A673 (cell line): ENCODE measurements at regions not wholly inside any gene's neighbourhood (a gene's known extent, or its start where the extent isn't known, plus 50 kb on each side); places are given as distances from the start of the nearest gene placed in this dataset.

Experiments used
- BruUV-seq: library from RNA; stranded (reverse); fragments of 400-500 nt; replicated peaks from 2 replicates; lab custom pipeline; 2021; lab: Mats Ljungman, UMichigan
- CTCF ChIA-PET: fragments of 300-600 bp; sonication (Branson Sonifier 250); formaldehyde crosslinking; loops from one replicate; lab custom pipeline; 2022; ENCODE audit warnings: antibody characterized with exemption; lab: Charles Lee
- POLR2A ChIA-PET: fragments of 300-600 bp; sonication (Branson Sonifier 250); formaldehyde crosslinking; loops from one replicate; lab custom pipeline; 2022; ENCODE audit warnings: antibody characterized with exemption; ENCODE audit not compliant: low non-redundant PET; lab: Charles Lee
- DNase-seq: peaks from one replicate; pipeline ENCODE4 v3.0.0-alpha.2; 2015; ENCODE audit warnings: low spot score
- H3K27ac ChIP-seq: fragments of 200-600 bp; sonication (generic); 2 replicates; pipeline ENCODE4 v1.5.1; 2016; ENCODE audit warnings: mixed run types, low read depth, mild to moderate bottlenecking, mixed read lengths, antibody characterized with exemption, low read length; ENCODE audit not compliant: poor library complexity, severe bottlenecking
- H3K27me3 ChIP-seq: fragments of 200-600 bp; sonication (generic); replicated peaks from 2 replicates; pipeline ENCODE4 v1.6.1; 2017; ENCODE audit warnings: mixed run types, low read depth, mild to moderate bottlenecking, mixed read lengths, antibody characterized with exemption, low read length; ENCODE audit not compliant: insufficient read depth, poor library complexity
- H3K36me3 ChIP-seq: fragments of 200-600 bp; sonication (generic); 2 replicates; pipeline ENCODE4 v1.6.1; 2016; ENCODE audit warnings: mixed run types, mild to moderate bottlenecking, mixed read lengths, antibody characterized with exemption, low read length; ENCODE audit not compliant: insufficient read depth, poor library complexity, severe bottlenecking
- H3K4me1 ChIP-seq: fragments of 200-600 bp; sonication (generic); 2 replicates; pipeline ENCODE4 v1.6.1; 2017; ENCODE audit warnings: mixed run types, mild to moderate bottlenecking, mixed read lengths, antibody characterized with exemption, low read length; ENCODE audit not compliant: insufficient read depth, poor library complexity, severe bottlenecking
- H3K4me3 ChIP-seq: fragments of 200-600 bp; sonication (generic); 2 replicates; pipeline ENCODE4 v1.5.1; 2016; ENCODE audit warnings: low read depth, mixed run types, mild to moderate bottlenecking, mixed read lengths, low read length; ENCODE audit not compliant: poor library complexity, severe bottlenecking
- H3K9me3 ChIP-seq: fragments of 200-600 bp; sonication (generic); 2 replicates; pipeline ENCODE4 v1.6.1; 2016; ENCODE audit warnings: mixed run types, low read depth, mild to moderate bottlenecking, mixed read lengths, antibody characterized with exemption, low read length; ENCODE audit not compliant: poor library complexity, severe bottlenecking
- EZH2 ChIP-seq: fragments of 200-600 bp; sonication (generic); IDR thresholded peaks from 2 replicates; pipeline ENCODE4 v1.6.1; 2017; ENCODE audit warnings: borderline replicate concordance, low read depth, mild to moderate bottlenecking, mixed read lengths, antibody characterized with exemption, low read length; ENCODE audit not compliant: poor library complexity, severe bottlenecking
- intact Hi-C: fragments of 100-400 bp; cut with micrococcal nuclease; formaldehyde crosslinking; loops from one replicate; pipeline ENCODE4 v1.10.0; 2022; ENCODE audit not compliant: unreplicated experiment
- TF ChIP-seq, protein P1 (sequence below): fragments of 300-800, 200-600 bp; sonication (generic); conservative IDR thresholded peaks from 2 replicates; pipeline ENCODE4 v1.5.1; 2017; ENCODE audit warnings: low read depth, mild to moderate bottlenecking, antibody characterized with exemption, low read length, moderate library complexity, mixed read lengths

DNA sequence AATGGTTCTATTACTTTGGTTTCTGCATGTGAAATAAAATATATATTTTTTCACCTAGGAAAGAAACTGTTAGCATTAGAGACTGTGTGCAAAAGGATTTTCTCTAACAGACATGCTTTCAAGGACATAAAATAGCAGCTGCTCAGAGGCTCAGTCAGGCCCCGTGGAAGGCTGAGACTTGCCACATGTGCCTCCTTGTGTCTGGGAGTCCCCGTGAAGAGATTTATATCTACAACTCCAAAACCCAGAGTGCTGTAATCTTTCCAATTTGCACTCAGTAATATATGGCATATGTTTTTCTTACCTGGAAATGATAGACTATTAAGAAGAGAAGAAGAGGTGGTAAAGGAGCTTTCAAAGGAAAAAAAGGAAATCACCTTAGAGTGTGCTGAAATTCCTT, 371.6 kb upstream of the OBI1 start:
- no peak for DNase-seq
- peaks cover 6% of the 10 kb centered on the region for H3K27me3 ChIP-seq
- H3K27ac ChIP-seq, result no peak overlapping the region
- no peak overlapping the region for H3K4me3 ChIP-seq
- intact Hi-C loops, result no loop called here
- no peak for TF ChIP-seq EZH2
- TF ChIP-seq, protein P1, sequence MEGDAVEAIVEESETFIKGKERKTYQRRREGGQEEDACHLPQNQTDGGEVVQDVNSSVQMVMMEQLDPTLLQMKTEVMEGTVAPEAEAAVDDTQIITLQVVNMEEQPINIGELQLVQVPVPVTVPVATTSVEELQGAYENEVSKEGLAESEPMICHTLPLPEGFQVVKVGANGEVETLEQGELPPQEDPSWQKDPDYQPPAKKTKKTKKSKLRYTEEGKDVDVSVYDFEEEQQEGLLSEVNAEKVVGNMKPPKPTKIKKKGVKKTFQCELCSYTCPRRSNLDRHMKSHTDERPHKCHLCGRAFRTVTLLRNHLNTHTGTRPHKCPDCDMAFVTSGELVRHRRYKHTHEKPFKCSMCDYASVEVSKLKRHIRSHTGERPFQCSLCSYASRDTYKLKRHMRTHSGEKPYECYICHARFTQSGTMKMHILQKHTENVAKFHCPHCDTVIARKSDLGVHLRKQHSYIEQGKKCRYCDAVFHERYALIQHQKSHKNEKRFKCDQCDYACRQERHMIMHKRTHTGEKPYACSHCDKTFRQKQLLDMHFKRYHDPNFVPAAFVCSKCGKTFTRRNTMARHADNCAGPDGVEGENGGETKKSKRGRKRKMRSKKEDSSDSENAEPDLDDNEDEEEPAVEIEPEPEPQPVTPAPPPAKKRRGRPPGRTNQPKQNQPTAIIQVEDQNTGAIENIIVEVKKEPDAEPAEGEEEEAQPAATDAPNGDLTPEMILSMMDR, result no peak
- no peaks in the 10 kb centered on the region for H3K36me3 ChIP-seq
- BruUV-seq, result no TSS peak
- POLR2A ChIA-PET, result no interaction called here
- H3K4me1 ChIP-seq, result no peaks in the 10 kb centered on the region
- CTCF ChIA-PET, result no interaction called here
- H3K9me3 ChIP-seq, result no peaks in the 10 kb centered on the region

DNA sequence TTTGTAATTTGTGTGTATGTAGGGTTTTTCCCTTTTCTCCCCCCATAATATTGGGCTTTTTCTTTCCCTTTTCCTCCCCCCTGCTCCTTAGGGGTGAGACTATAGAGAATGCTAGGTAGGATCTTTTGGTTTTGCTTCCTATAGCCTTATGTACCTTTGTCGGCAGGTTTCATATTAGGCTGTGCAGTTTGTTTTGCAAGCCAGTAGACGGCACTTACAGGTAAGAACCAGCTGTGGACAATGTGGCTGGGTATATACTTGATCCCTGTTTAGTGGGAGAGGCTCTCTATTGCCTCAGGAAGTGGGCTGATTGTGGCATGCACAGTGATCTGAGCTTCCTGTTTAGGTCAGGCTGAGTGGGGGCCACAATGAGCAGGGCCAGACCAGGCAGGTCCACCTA, 359.2 kb upstream of the OBI1 start:
- H3K4me3 ChIP-seq, result no peak overlapping the region
- peaks cover 7% of the 10 kb centered on the region for H3K9me3 ChIP-seq
- ChIA-PET CTCF (no interaction called here), POLR2A (no interaction called here)
- no peak overlapping the region for H3K27ac ChIP-seq
- no TSS peak for BruUV-seq
- no peak for DNase-seq
- no peaks in the 10 kb centered on the region for H3K4me1 ChIP-seq
- no peaks in the 10 kb centered on the region for H3K27me3 ChIP-seq
- intact Hi-C loops, result no loop called here
- no peaks in the 10 kb centered on the region for H3K36me3 ChIP-seq
- TF ChIP-seq, protein P1, result no peak
- TF ChIP-seq EZH2, result no peak

DNA sequence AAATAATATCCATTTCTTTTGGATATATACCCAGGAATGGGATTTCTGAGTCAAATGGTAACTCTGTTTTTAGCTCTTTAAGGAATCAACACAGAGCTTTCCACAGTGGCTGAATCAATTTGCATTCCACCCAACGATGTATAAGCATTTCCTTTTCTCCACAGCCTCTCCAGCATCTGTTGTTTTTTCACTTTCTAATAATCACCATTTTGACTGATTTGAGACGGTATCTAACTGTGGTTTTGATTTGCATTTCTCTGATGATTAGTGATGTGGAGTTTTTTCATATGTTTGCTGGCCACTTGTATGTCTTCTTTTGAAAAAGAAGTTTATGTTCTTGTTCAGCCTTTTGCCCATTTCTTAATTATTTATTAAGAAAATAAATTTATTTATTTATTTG, 352.2 kb upstream of the OBI1 start:
- no peaks in the 10 kb centered on the region for H3K9me3 ChIP-seq
- no peak for TF ChIP-seq EZH2
- TF ChIP-seq, protein P1, result no peak
- ChIA-PET POLR2A (no interaction called here), CTCF (no interaction called here)
- no peaks in the 10 kb centered on the region for H3K27me3 ChIP-seq
- no peaks in the 10 kb centered on the region for H3K4me1 ChIP-seq
- DNase-seq, result no peak
- no peaks in the 10 kb centered on the region for H3K36me3 ChIP-seq
- intact Hi-C loops, result no loop called here
- H3K4me3 ChIP-seq, result no peak overlapping the region
- no TSS peak for BruUV-seq
- H3K27ac ChIP-seq, result no peak overlapping the region
